Astrocyte (in vitro differentiated cells and primary cell): ENCODE measurements at regions not wholly inside any gene's neighbourhood (a gene's known extent, or its start where the extent isn't known, plus 50 kb on each side); places are given as distances from the start of the nearest gene placed in this dataset.

Experiments used
- EZH2 ChIP-seq: IDR thresholded peaks from 2 replicates; pipeline ENCODE4 v1.6.1; 2012; ENCODE audit warnings: mild to moderate bottlenecking, low read length, inconsistent platforms; ENCODE audit not compliant: insufficient read depth
- TF ChIP-seq, protein P1 (sequence below): IDR thresholded peaks from 2 replicates; pipeline ENCODE4 v1.5.1; 2011; ENCODE audit warnings: low read depth, mild to moderate bottlenecking, inconsistent platforms, low read length, moderate library complexity; ENCODE audit not compliant: insufficient read depth

GRCh38 chr4:130395871-130396270 is 1299.9 kb downstream of the C4orf33 start:
- TF ChIP-seq, protein P1, sequence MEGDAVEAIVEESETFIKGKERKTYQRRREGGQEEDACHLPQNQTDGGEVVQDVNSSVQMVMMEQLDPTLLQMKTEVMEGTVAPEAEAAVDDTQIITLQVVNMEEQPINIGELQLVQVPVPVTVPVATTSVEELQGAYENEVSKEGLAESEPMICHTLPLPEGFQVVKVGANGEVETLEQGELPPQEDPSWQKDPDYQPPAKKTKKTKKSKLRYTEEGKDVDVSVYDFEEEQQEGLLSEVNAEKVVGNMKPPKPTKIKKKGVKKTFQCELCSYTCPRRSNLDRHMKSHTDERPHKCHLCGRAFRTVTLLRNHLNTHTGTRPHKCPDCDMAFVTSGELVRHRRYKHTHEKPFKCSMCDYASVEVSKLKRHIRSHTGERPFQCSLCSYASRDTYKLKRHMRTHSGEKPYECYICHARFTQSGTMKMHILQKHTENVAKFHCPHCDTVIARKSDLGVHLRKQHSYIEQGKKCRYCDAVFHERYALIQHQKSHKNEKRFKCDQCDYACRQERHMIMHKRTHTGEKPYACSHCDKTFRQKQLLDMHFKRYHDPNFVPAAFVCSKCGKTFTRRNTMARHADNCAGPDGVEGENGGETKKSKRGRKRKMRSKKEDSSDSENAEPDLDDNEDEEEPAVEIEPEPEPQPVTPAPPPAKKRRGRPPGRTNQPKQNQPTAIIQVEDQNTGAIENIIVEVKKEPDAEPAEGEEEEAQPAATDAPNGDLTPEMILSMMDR, result no peak
- no peak for TF ChIP-seq EZH2
